ENCODE measurements at regions not wholly inside any gene's neighbourhood (a gene's known extent, or its start where the extent isn't known, plus 50 kb on each side); places are given as distances from the start of the nearest gene placed in this dataset.

GRCh38 chr10:123398180-123398591 lies 244.0 kb downstream of the BUB3 start:
- Histone ChIP-seq H3K4me3 (no peak overlapping the region), H3K9me3 (no peaks in the 10 kb centered on the region), H3K36me3 (no peaks in the 10 kb centered on the region), H3K27me3 (no peaks in the 10 kb centered on the region), H3K4me1 (no peaks in the 10 kb centered on the region), H3K27ac (no peak overlapping the region)
- TF ChIP-seq CTCF (IDR thresholded peaks at IDR 0.05), result no peak
- intact Hi-C loops (cut with DNase I; ENCODE audit: low total_unique reads), result no loop called here
- no peak for DNase-seq

GRCh38 chr10:123398756-123399155 lies 244.6 kb downstream of the BUB3 start:
- no peak for DNase-seq
- Histone ChIP-seq H3K27me3 (no peaks in the 10 kb centered on the region), H3K9me3 (no peaks in the 10 kb centered on the region), H3K4me1 (no peaks in the 10 kb centered on the region), H3K4me3 (no peak overlapping the region), H3K27ac (no peak overlapping the region), H3K36me3 (no peaks in the 10 kb centered on the region)
- intact Hi-C loops (cut with DNase I; ENCODE audit: low total_unique reads), result no loop called here
- TF ChIP-seq CTCF (IDR thresholded peaks at IDR 0.05), result no peak

- no peak overlapping the region for H3K4me3 ChIP-seq
- no peaks in the 10 kb centered on the region for H3K36me3 ChIP-seq
- no peaks in the 10 kb centered on the region for H3K4me1 ChIP-seq
- no peaks in the 10 kb centered on the region for H3K9me3 ChIP-seq
- no peak for TF ChIP-seq CTCF (IDR thresholded peaks at IDR 0.05)
- intact Hi-C loops (cut with DNase I; ENCODE audit: low total_unique reads), result no loop called here
- no peak overlapping the region for H3K27ac ChIP-seq
- DNase-seq, result no peak
- no peaks in the 10 kb centered on the region for H3K27me3 ChIP-seq
Measured at GRCh38 chr10:123399276-123399839, 245.2 kb downstream of the BUB3 start.

GRCh38 chr10:123402021-123402420 lies 247.8 kb downstream of the BUB3 start:
- no peak for TF ChIP-seq CTCF (IDR thresholded peaks at IDR 0.05)
- Histone ChIP-seq H3K4me1 (no peaks in the 10 kb centered on the region), H3K27ac (no peak overlapping the region), H3K36me3 (no peaks in the 10 kb centered on the region), H3K4me3 (no peak overlapping the region), H3K9me3 (peaks cover 0 to 6% (median 0%) of the 10 kb centered on the region in 3 donors), H3K27me3 (no peaks in the 10 kb centered on the region)
- intact Hi-C loops (cut with DNase I; ENCODE audit: low total_unique reads), result no loop called here
- DNase-seq, result no peak

GRCh38 chr10:123402656-123403055 lies 248.5 kb downstream of the BUB3 start:
- H3K27me3 ChIP-seq, result no peaks in the 10 kb centered on the region
- H3K4me1 ChIP-seq, result no peaks in the 10 kb centered on the region
- H3K9me3 ChIP-seq, result peaks cover 0 to 6% (median 0%) of the 10 kb centered on the region in 3 donors
- no peak overlapping the region for H3K27ac ChIP-seq
- no peak for DNase-seq
- intact Hi-C loops (cut with DNase I; ENCODE audit: low total_unique reads), result no loop called here
- H3K4me3 ChIP-seq, result no peak overlapping the region
- no peaks in the 10 kb centered on the region for H3K36me3 ChIP-seq
- TF ChIP-seq CTCF (IDR thresholded peaks at IDR 0.05), result no peak

- H3K4me1 ChIP-seq, result no peaks in the 10 kb centered on the region
- TF ChIP-seq CTCF (IDR thresholded peaks at IDR 0.05), result no peak
- H3K27ac ChIP-seq, result no peak overlapping the region
- intact Hi-C loops (cut with DNase I; ENCODE audit: low total_unique reads), result no loop called here
- H3K36me3 ChIP-seq, result no peaks in the 10 kb centered on the region
- no peak overlapping the region for H3K4me3 ChIP-seq
- H3K9me3 ChIP-seq, result peaks cover 0 to 6% (median 0%) of the 10 kb centered on the region in 3 donors
- no peak for DNase-seq
- no peaks in the 10 kb centered on the region for H3K27me3 ChIP-seq
Measured at GRCh38 chr10:123404357-123404756, 250.2 kb downstream of the BUB3 start.

Data from tibial artery (tissue), 4 donors.